Motor neuron (in vitro differentiated cells): ENCODE measurements at regions not wholly inside any gene's neighbourhood (a gene's known extent, or its start where the extent isn't known, plus 50 kb on each side); places are given as distances from the start of the nearest gene placed in this dataset.
"Not testable (repeated sequence)": the region's sequence is repeated elsewhere in the genome, so short reads cannot be mapped to it uniquely, and the experiment has no call there.

ENCODE experiments used
- ATAC-seq, 8 experiments: fragments of 200-7000 bp; cut with Tn5 transposase; replicated peaks in 6 of 8; 2 replicates each; pipeline ENCODE4 v1.8.0; 2021; ENCODE audit warnings: mild to moderate bottlenecking in 8 of 8, moderate library complexity in 8 of 8
- H3K27ac ChIP-seq, 2 donors: fragments of 250-450 bp; sonication (Bioruptor Pico); 2 replicates each; pipeline ENCODE4 v1.9.0; 2021; ENCODE audit warnings: antibody characterized with exemption in 2 of 2, mild to moderate bottlenecking in 2 of 2, moderate library complexity in 1 of 2
- H3K4me1 ChIP-seq, 2 donors: fragments of 250-450 bp; sonication (Bioruptor Pico); replicated peaks in 1 of 2; 2 replicates each; pipeline ENCODE4 v1.6.1; 2021; ENCODE audit warnings: antibody characterized with exemption in 2 of 2, mild to moderate bottlenecking in 2 of 2, moderate library complexity in 1 of 2
- H3K4me3 ChIP-seq, 5 donors: fragments of 250-450 bp; sonication (Bioruptor Pico); 2 replicates each; pipeline ENCODE4 v1.9.0; 2021; ENCODE audit warnings: antibody characterized with exemption in 5 of 5, mild to moderate bottlenecking in 5 of 5, moderate library complexity in 4 of 5
- WGBS, 10 experiments: fragments of 450-650 bp; shearing (Covaris generic); methylation state at CpG; one replicate each; pipeline ENCODE4 v1.0.0; 2022; 5-methylcytosine and 5-hydroxymethylcytosine counted together
- in situ Hi-C, 9 experiments: fragments of 400-800 bp; cut with MboI; loops; one replicate each; pipeline ENCODE4 v1.15.0; 2021; ENCODE audit warnings: low sequenced_read_pairs in 9 of 9, low pct_unique_long_range_greater_than_20kb in 2 of 9; ENCODE audit not compliant: unreplicated experiment in 9 of 9

DNA sequence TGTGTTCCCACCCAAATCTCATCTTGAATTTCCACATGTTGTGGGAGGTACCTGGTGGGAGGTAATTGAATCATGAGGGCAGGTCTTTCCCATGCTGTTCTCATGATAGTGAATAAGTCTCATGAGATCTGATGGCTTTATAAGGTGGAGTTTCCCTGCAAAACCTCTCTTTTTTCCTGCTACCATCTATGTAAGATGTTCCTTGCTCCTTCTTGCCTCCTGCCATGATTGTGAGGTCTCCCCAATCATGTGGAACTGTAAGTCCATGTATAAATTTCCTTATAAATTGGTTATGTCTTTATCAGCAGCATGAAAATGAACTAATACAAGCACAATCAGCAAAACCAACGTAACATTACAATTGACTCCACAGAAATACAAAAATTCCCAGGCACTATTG, 814.8 kb upstream of the CITED2 start:
- H3K4me3 ChIP-seq, ATAC-seq, in situ Hi-C loops, H3K27ac ChIP-seq, H3K4me1 ChIP-seq: not testable (repeated sequence)
- WGBS, 10 experiments: 0 to 100% (median 67%) methylated on average over 1 of the region's 1 CpG; no CpG with 5 or more reads in 1 of the 10 experiments

DNA sequence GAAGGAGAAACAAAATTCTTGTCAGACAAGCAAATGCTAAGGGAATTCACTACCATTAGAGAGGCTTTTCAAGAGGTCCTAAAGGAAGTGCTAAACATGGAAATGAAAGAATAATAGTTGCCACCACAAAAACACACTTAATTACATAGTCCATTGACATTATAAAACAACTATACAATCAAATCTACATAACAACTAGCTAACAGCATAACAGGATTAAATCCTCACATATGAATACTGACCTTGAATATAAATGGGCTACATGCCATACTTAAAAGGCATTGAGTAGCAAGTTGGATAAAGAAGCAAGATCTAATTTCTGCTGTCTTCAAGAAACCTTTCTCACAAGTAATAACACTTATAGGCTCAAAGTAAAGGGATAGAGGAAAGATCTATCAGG, 811.5 kb upstream of the CITED2 start:
- H3K4me1 ChIP-seq: no peaks in the 10 kb centered on the region
- H3K4me3 ChIP-seq: no peak overlapping the region
- no peak for ATAC-seq
- no peak overlapping the region for H3K27ac ChIP-seq
- in situ Hi-C loops: no loop called here

DNA sequence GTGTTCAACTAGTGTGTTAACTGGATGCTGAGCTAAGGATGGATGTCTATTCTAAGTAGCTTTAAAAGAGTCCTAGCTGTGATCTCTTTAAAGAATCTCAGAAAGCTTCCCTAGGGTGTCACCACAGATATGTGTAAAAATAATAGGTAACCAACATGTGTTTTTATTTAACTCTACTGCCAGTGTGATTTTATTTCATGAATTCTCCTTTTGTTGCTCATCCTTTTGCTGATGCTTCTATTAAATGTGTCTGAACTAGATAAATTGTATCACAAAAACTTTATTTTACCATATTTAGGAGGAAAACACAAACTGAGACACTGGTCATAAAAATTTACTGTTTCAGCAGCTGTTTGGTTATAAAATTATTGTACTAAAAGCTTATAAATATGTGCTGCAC, 809.4 kb upstream of the CITED2 start:
- ATAC-seq: no peak
- Histone ChIP-seq H3K27ac (no peak overlapping the region), H3K4me3 (no peak overlapping the region), H3K4me1 (no peaks in the 10 kb centered on the region)
- in situ Hi-C loops: no loop called here

DNA sequence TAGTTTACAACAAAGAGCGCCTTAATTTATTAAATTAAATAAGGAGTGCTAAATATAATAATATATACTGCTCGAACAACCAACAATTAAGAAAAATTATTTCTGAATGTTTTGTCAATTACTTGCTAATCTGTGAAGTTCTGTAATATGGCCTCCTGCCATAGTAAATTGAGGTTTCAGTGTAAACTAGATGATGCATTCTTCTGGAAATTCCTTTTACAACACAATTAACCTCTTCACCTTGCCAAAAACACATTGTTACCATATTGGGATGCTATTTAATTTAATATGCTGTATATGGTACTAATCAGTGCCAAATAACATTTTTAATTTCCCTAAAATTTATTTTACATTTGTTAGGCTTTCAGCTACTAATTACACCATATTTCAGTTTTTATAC, 808.4 kb upstream of the CITED2 start:
- Histone ChIP-seq H3K4me3 (no peak overlapping the region), H3K27ac (no peak overlapping the region), H3K4me1 (no peaks in the 10 kb centered on the region)
- ATAC-seq: no peak
- in situ Hi-C loops: no loop called here
- WGBS, 10 experiments: 73 to 100% (median 91%) methylated on average over 1 to 2 of the region's 2 CpGs

DNA sequence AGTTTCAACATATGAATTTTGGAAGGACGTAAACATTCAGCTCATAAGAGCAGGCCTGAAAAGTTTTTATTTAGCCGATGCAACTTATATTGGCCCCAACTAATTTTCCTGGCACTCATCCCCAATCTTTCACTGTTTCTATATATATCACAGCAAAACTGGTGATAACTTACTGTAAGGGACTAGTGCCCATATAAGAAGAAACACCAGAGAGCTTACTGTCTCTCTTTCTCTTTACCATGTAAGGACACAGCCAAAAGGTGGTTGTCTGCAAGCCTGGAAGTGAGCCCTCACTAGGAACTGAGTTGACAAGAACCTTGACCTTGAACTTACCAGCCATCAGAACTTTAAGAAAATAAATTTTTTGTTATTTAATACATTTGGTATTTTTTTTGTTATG, 807.4 kb upstream of the CITED2 start:
- no peak overlapping the region for H3K4me3 ChIP-seq
- 92 to 100% (median 100%) methylated on average over 2 of the region's 2 CpGs; no CpG with 5 or more reads in 2 of the 10 experiments for WGBS, 10 experiments
- in situ Hi-C loops: no loop called here
- H3K27ac ChIP-seq: no peak overlapping the region
- no peak for ATAC-seq
- peaks cover 0 to under 1% of the 10 kb centered on the region in 2 donors for H3K4me1 ChIP-seq

DNA sequence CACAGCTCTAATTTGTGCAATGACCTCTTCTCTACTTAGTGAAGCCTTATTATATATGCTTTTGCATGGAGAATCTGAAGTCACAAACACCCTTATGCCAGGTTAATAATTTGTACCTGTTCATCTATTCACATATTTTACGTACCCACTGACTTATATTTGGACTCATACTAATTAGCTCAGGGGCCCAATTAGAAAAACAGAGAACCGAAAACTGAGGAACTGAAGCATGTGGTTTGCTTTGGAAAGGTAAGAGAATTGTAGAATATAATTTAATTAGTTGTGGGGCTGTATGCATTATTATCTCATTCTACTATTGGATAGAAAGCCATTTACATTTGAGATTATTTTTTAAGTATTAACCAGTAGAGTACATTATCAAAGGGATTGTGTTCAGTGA, 805.9 kb upstream of the CITED2 start:
- in situ Hi-C loops: no loop called here
- WGBS, 10 experiments: 83 to 100% (median 96%) methylated on average over 1 to 2 of the region's 2 CpGs; no CpG with 5 or more reads in 2 of the 10 experiments

DNA sequence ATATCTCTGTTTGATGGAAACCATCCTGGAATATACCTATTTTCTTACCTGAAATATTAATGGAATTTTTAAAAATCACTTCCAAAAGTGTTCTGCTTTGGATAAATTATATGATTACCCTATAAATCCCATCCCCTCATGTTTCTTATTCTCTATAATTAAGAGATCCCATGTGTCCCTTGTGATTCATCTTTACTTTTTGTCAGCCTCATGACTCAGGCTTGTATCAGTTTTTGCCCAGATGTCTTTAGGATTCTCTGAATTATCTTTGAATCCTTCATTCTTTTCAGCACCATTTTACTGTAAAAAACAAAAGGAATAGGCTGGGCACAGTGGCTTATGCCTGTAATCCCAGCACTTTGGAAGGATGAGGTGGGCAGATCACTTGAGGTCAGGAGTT, 804.5 kb upstream of the CITED2 start:
- in situ Hi-C loops: no loop called here
- no peak for ATAC-seq
- H3K27ac ChIP-seq: no peak overlapping the region

More for the DNA sequence above, 805.9 kb upstream of the CITED2 start:
- ATAC-seq: no peak
- H3K27ac ChIP-seq: no peak overlapping the region
- peaks cover 0 to 10% of the 10 kb centered on the region in 2 donors for H3K4me1 ChIP-seq
- H3K4me3 ChIP-seq: no peak overlapping the region

DNA sequence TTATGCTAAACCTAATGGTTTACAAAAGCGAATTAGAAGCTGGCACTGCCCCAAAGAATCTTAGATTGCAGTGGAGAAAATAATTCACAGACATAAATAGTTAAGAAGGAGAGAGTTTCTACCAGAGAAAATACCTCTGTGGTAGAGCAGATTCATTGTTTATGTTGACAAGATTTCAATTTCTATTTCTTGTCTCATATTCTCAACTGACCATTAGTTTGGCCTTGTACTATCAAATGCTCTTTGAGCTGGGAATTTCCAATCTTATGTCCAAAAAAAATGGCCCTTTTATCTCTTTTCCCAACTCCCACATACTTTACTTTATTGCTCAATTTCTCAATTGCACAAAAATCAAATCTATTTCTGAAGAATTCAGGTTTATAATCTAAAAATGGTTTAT, 804.1 kb upstream of the CITED2 start:
- H3K27ac ChIP-seq: no peak overlapping the region
- peaks cover 0 to 10% of the 10 kb centered on the region in 2 donors for H3K4me1 ChIP-seq
- H3K4me3 ChIP-seq: no peak overlapping the region
- in situ Hi-C loops: no loop called here
- 0 to 100% (median 14%) methylated on average over 1 of the region's 1 CpG; no CpG with 5 or more reads in 3 of the 10 experiments for WGBS, 10 experiments
- ATAC-seq: no peak

More for the DNA sequence above, 804.5 kb upstream of the CITED2 start:
- H3K4me3 ChIP-seq: no peak overlapping the region
- peaks cover 0 to 10% of the 10 kb centered on the region in 2 donors for H3K4me1 ChIP-seq

DNA sequence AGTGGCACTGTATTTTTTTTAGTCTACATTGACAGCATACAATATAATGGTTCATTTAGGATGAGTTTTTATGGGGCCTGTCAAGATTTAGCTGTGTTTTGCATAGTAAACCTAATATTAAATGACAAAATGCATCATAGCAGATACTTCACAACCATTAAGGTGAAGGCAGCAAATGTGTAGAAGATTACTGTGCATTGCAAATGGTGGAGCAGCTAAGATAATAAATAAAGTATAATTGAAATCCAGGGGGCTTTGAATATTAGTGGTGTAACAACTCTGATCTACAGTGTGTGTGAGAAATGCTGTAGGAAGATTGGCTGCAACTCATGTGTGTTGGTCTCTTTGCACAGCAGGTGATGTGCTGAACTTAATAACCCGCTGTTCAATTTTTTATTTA, 801.9 kb upstream of the CITED2 start:
- H3K4me1 ChIP-seq: peaks cover 0 to 10% of the 10 kb centered on the region in 2 donors
- 80 to 100% (median 100%) methylated on average over 1 of the region's 1 CpG; no CpG with 5 or more reads in 3 of the 10 experiments for WGBS, 10 experiments
- no peak overlapping the region for H3K27ac ChIP-seq
- in situ Hi-C loops: no loop called here
- ATAC-seq: peak in 2 of 8 experiments; percentile 26 to 53
- no peak overlapping the region for H3K4me3 ChIP-seq

DNA sequence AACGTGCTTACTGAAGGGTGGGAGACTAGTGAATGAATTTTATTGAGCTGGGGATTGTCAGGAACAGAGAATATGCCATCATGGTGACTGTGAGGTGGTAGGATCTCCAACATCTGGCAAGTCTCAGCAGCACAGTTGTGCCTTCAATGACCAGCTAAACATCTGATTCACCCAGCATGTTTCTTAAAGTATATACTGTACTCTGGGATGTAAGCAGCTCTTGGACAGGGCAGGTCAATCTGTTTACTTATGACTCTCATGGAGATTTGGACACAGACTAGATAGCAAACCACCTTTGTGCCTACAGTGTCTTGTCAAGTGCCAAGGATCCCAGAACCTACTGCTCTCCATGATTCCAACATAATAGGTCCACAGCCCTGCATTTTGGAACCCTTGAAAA, 801.0 kb upstream of the CITED2 start:
- in situ Hi-C loops: no loop called here
- WGBS, 10 experiments: 60 to 89% (median 80%) methylated on average over 1 of the region's 1 CpG; no CpG with 5 or more reads in 4 of the 10 experiments
- peaks cover 0 to 10% of the 10 kb centered on the region in 2 donors for H3K4me1 ChIP-seq
- ATAC-seq: no peak
- H3K27ac ChIP-seq: no peak overlapping the region
- H3K4me3 ChIP-seq: no peak overlapping the region

DNA sequence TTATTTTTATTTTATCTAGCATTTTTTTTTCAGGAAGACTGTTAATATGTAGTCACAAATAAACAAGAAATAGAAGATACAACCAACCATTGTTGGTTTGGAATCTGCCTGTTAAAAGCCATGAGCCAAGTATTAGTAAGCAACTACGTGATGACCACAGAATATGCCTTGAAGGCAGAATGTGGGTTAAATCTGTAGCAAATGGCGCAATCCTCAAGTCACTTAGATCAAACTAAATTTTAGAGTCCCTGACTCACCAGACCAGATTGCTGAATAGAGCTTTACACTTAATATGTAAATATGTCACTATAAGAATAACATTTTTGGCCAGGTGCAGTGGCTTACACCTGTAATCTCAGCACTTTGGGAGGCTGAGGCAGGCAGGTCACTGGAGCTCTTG, 800.1 kb upstream of the CITED2 start:
- Histone ChIP-seq H3K4me3 (no peak overlapping the region), H3K27ac (no peak overlapping the region), H3K4me1 (peaks cover 0 to 10% of the 10 kb centered on the region in 2 donors)
- 0 to 100% (median 90%) methylated on average over 1 to 2 of the region's 2 CpGs for WGBS, 10 experiments
- in situ Hi-C loops: no loop called here
- ATAC-seq: peak in 2 of 8 experiments; percentile 93 to 96

DNA sequence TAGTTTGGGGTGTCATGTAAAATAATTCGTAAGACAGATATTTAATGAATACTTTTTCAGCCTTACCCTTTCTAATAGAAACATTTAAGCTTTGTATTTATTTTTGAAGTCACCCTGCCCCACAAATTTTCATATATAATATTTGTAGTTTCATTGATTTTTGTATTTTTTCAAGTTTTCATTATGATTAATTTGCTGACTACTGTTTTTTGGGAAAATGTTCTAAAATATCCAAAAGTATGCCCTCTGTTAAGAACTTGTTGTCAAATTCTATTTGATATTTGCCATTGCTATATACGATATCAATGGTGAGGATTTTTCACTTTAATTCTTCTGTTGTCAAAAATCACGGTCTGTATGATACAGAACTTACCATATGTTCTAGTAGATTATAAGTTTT, 793.9 kb upstream of the CITED2 start:
- H3K4me1 ChIP-seq: no peaks in the 10 kb centered on the region
- H3K27ac ChIP-seq: no peak overlapping the region
- 73 to 100% (median 94%) methylated on average over 2 to 3 of the region's 3 CpGs for WGBS, 10 experiments
- in situ Hi-C loops: no loop called here
- no peak for ATAC-seq
- H3K4me3 ChIP-seq: no peak overlapping the region

DNA sequence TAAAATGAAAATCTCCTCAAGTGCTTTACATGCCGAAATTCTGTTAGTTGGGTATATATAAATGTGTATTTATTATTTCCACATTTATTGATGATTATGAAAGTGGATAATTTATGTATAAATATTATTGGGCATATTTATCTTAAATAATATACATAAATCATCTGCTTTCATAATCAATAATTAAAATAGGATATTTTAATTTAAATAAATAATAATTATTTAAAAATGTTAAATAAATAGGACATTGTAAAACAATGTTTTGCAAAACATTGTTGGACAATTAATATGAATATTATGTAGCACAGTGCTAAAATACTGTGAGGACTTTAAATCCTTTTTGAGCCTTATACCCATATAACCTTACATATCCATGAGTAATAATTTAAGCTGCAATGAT, 786.5 kb upstream of the CITED2 start:
- no peaks in the 10 kb centered on the region for H3K4me1 ChIP-seq
- no peak overlapping the region for H3K27ac ChIP-seq
- H3K4me3 ChIP-seq: no peak overlapping the region
- 14 to 100% (median 83%) methylated on average over 1 of the region's 1 CpG; no CpG with 5 or more reads in 1 of the 10 experiments for WGBS, 10 experiments
- no peak for ATAC-seq
- in situ Hi-C loops: no loop called here

DNA sequence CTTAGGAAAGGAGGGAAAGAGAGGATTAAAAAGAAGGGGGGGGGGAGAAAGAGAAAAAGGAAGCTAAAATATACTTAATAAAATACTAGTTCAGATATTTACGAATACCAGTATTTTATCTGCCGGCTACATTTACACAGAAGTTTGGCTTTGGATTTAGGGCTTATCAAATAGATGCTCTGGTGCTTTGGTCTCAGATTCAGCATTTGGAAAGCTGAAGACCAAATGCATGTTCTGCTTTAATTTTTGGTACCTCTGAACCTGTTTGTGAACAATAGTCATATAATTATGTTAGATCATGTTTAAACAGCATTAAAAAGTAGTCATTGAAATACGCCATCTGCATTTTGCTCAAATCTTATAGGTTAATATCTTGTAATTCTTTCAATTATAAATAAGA, 786.0 kb upstream of the CITED2 start:
- Histone ChIP-seq H3K4me1 (no peaks in the 10 kb centered on the region), H3K27ac (no peak overlapping the region), H3K4me3 (no peak overlapping the region)
- no peak for ATAC-seq
- WGBS, 10 experiments: 80 to 100% (median 98%) methylated on average over 1 to 3 of the region's 3 CpGs
- in situ Hi-C loops: no loop called here

DNA sequence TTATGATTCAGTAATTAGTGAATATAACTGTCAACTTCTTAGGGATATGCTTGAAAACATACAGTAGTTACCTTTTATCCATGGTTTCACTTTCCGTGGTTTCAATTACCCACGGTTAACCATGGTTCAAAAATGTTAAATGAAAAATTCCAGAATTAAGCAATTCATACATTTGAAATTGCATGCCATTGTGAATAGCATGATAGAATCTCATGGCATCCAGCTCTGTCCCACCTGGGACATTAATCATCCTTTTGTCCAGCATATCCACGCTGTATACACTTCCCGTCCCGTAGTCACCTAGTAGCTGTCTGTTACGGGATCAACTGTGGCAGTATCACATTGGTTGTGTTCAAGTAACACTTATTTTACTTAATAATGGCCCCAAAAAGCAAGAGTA, 781.7 kb upstream of the CITED2 start:
- 64 to 100% (median 90%) methylated on average over 2 to 6 of the region's 6 CpGs for WGBS, 10 experiments
- ATAC-seq: no peak
- H3K4me3 ChIP-seq: no peak overlapping the region
- no peak overlapping the region for H3K27ac ChIP-seq
- in situ Hi-C loops: no loop called here
- no peaks in the 10 kb centered on the region for H3K4me1 ChIP-seq
